Upper lobe of right lung (tissue), 1 donor: ENCODE measurements at regions not wholly inside any gene's neighbourhood (a gene's known extent, or its start where the extent isn't known, plus 50 kb on each side); places are given as distances from the start of the nearest gene placed in this dataset.

Experiments
- ATAC-seq: fragments of 200-7000 bp; cut with Tn5 transposase; one replicate; pipeline ENCODE4 v1.9.1; 2020; ENCODE audit warnings: mild to moderate bottlenecking, moderate library complexity
- DNase-seq: peaks from one replicate; pipeline ENCODE4 v3.0.0-alpha.2; 2020
- H3K27ac ChIP-seq: fragments of 200-600 bp; one replicate; pipeline ENCODE4 v1.8.0; 2022
- H3K27me3 ChIP-seq: fragments of 200-600 bp; one replicate; pipeline ENCODE4 v1.8.0; 2022; ENCODE audit warnings: mild to moderate bottlenecking
- H3K36me3 ChIP-seq: fragments of 200-600 bp; one replicate; pipeline ENCODE4 v1.8.0; 2022
- H3K4me1 ChIP-seq: fragments of 200-600 bp; one replicate; pipeline ENCODE4 v1.8.0; 2022
- H3K4me3 ChIP-seq: fragments of 200-600 bp; one replicate; pipeline ENCODE4 v1.8.0; 2022; ENCODE audit warnings: mild to moderate bottlenecking
- H3K9me3 ChIP-seq: fragments of 200-600 bp; one replicate; pipeline ENCODE4 v1.8.0; 2022
- intact Hi-C: fragments of 100-400 bp; cut with DNase I; formaldehyde crosslinking; loops from one replicate; pipeline ENCODE4 v1.11.0; 2022
- TF ChIP-seq, protein P1 (sequence below): fragments of 200-600 bp; IDR thresholded peaks from one replicate; pipeline ENCODE4 v1.8.0; 2022; ENCODE audit warnings: antibody characterized with exemption
- donor health status: DM: no; HTN: yes; CAD: no; lungs with severe emphysema.

DNA sequence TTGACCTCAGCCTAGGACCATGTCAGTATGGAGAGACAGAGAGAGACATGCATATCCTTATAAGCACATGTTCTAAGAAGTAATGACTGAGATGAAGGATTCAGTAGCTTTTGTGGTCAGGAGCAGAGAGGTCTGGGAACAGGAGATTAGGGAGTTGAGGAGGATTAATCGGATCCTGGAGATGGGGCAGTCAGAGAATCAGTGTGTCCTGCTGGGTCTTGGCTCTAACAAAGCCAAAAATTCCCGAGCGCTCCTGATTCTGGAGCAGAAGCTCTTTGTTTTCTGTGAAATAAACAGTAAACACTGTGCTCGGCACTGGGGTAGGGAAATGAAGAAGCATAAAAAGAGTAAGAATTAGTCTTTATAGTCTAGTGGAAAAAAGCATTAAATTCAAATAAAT lies 520.0 kb upstream of the CLINT1 start:
- Histone ChIP-seq H3K27ac (no peak overlapping the region), H3K9me3 (no peaks in the 10 kb centered on the region), H3K36me3 (no peaks in the 10 kb centered on the region), H3K27me3 (no peaks in the 10 kb centered on the region), H3K4me3 (no peak overlapping the region), H3K4me1 (peaks cover 17% of the 10 kb centered on the region)
- TF ChIP-seq, protein P1, sequence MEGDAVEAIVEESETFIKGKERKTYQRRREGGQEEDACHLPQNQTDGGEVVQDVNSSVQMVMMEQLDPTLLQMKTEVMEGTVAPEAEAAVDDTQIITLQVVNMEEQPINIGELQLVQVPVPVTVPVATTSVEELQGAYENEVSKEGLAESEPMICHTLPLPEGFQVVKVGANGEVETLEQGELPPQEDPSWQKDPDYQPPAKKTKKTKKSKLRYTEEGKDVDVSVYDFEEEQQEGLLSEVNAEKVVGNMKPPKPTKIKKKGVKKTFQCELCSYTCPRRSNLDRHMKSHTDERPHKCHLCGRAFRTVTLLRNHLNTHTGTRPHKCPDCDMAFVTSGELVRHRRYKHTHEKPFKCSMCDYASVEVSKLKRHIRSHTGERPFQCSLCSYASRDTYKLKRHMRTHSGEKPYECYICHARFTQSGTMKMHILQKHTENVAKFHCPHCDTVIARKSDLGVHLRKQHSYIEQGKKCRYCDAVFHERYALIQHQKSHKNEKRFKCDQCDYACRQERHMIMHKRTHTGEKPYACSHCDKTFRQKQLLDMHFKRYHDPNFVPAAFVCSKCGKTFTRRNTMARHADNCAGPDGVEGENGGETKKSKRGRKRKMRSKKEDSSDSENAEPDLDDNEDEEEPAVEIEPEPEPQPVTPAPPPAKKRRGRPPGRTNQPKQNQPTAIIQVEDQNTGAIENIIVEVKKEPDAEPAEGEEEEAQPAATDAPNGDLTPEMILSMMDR, result no peak
- ATAC-seq (no peak), DNase-seq (no peak)
- intact Hi-C loops, result no loop called here

DNA sequence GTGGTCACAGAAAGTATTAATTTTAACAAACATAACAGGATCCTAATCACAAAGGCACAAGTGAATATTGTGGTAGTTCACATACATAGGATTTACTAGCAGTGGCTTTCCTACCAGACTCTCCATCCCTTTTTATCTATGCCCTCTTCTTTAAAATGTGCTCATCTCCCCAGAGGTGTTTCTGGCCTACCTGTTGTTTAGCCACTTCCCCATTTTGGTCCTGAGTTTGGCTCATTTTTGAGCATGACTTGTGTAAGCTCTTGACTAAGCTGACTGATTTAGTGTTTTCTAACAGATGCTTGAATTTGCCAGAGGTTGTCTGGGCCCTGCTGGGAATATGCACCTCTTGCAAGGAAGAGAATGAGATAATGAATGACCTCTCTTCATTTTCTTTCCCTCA lies 517.7 kb upstream of the CLINT1 start:
- Histone ChIP-seq H3K27me3 (no peaks in the 10 kb centered on the region), H3K4me1 (peaks cover 4% of the 10 kb centered on the region), H3K9me3 (no peaks in the 10 kb centered on the region), H3K36me3 (no peaks in the 10 kb centered on the region), H3K27ac (no peak overlapping the region), H3K4me3 (no peak overlapping the region)
- no peak for DNase-seq
- intact Hi-C loops, result no loop called here
- no peak for ATAC-seq
- TF ChIP-seq, protein P1, result no peak

DNA sequence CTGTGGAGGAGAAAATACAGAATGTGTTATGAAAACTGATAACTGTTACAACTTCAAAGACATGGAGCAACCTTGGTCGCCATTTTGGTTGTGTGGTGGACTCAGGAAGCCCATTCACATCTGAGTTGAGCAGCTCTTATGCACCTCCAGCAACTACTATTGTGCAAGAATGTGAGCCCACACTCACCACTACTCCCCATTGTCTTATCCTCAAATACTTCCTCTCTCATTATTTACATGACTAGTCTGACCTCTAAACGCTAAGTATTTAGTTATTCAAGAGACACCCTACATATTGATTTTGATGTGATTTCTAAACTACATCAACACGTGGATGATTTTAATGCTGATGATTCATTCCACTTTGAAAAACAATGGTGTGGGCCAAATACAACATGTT lies 516.6 kb upstream of the CLINT1 start:
- Histone ChIP-seq H3K27me3 (no peaks in the 10 kb centered on the region), H3K9me3 (no peaks in the 10 kb centered on the region), H3K4me3 (no peak overlapping the region), H3K4me1 (peaks cover 4% of the 10 kb centered on the region), H3K36me3 (no peaks in the 10 kb centered on the region), H3K27ac (no peak overlapping the region)
- intact Hi-C loops, result no loop called here
- ATAC-seq (no peak), DNase-seq (no peak)
- TF ChIP-seq, protein P1, result no peak

DNA sequence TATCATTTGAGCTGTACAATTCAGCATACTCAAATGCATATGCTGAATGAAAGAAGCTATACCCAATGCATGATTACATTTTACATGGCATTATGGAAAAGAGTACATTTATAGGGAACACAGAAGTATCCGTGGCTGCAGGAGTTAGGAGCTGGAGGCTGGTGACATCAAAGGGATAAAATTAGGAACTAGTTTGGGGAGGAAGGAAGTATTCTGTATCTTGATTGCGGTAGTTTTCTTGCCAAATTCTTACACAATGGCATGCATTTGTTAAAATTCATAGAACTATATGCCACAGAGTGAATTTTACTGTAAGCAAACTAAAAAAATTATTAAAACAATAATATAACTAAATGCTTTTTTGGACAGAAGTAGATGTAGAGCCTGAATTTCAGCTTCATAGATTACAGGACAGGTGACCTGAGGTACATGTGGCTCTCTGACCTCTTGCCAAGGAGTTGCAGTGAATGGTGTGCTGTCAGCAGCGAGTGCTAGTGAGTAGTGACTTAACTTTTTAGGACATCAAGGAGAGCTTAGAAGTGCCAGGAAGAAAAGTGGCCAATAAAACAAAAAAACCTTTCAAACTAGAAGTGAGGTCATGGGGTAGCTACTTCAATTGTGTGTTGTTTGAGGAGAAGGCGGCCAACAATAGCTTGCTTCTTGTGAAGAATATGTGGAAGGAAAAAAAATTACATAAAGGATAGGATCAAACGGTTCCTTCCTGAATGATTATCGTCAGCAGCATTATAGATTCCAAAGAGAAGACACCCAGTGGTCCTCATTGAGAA lies 514.9 kb upstream of the CLINT1 start:
- H3K9me3 ChIP-seq, result no peaks in the 10 kb centered on the region
- no peak overlapping the region for H3K4me3 ChIP-seq
- no peak overlapping the region for H3K27ac ChIP-seq
- no peaks in the 10 kb centered on the region for H3K36me3 ChIP-seq
- DNase-seq, result no peak
- TF ChIP-seq, protein P1, result no peak
- ATAC-seq, result peak; percentile 61
- H3K4me1 ChIP-seq, result peaks cover 4% of the 10 kb centered on the region
- intact Hi-C loops, result no loop called here
- H3K27me3 ChIP-seq, result no peaks in the 10 kb centered on the region

DNA sequence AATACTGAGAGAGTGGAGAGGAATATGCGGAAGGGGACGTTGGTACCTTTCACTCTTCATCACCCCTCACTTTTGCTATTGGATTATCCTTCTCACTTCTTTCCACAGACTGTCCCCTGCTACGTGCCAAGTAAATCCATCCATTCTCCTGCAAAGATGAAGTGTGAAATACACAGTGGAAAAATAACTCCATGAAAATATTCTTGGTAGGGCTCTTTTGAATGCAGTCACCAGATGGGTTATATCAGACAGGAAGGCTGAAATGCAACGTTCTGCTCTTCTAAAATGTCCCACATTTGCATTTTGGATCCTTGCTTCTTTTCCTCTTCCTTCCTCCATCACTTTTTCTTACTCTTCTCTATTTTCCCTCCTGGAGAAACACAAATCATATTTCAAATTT lies 510.3 kb upstream of the CLINT1 start:
- Histone ChIP-seq H3K4me1 (peaks cover 4% of the 10 kb centered on the region), H3K9me3 (no peaks in the 10 kb centered on the region), H3K27ac (no peak overlapping the region), H3K4me3 (no peak overlapping the region), H3K36me3 (no peaks in the 10 kb centered on the region), H3K27me3 (no peaks in the 10 kb centered on the region)
- DNase-seq, result no peak
- intact Hi-C loops, result no loop called here
- TF ChIP-seq, protein P1, result no peak
- no peak for ATAC-seq

DNA sequence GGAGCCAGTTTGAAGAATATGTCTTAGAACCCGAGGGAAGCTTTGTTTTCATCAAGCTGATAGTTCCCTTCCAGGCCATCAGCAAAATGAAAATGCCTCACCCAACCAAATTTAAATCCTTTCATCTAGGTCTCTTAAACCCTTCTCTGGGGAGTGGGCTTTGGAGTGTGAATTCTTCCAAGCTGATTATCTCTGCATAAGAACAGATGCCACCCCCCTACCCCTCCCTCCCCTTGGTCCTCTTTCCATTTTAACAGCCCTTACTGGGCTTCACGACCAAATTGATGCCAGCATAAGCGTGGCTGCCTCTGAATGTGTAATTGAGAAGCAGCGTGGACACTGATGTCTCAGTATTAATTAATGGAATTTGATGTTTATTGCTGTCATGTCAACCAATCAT lies 509.7 kb upstream of the CLINT1 start:
- ATAC-seq, result no peak
- H3K27me3 ChIP-seq, result no peaks in the 10 kb centered on the region
- intact Hi-C loops, result no loop called here

More for the DNA sequence above, 509.7 kb upstream of the CLINT1 start:
- Histone ChIP-seq H3K4me3 (no peak overlapping the region), H3K4me1 (no peaks in the 10 kb centered on the region), H3K36me3 (no peaks in the 10 kb centered on the region), H3K27ac (no peak overlapping the region), H3K9me3 (no peaks in the 10 kb centered on the region)
- TF ChIP-seq, protein P1, result no peak
- DNase-seq, result no peak
